ENCODE measurements at regions not wholly inside any gene's neighbourhood (a gene's known extent, or its start where the extent isn't known, plus 50 kb on each side); places are given as distances from the start of the nearest gene placed in this dataset.
A peak's percentile ranks its signal among the peaks of the same experiment; 100 is the strongest.

- peaks cover 10% of the 10 kb centered on the region for H3K4me1 Mint-ChIP-seq (ENCODE audit: low read depth)
- ATAC-seq (no peak), DNase-seq (no peak)
- no peak overlapping the region for H3K27ac Mint-ChIP-seq
- no peak overlapping the region for H3K4me3 Mint-ChIP-seq
- ChIA-PET POLR2A (no interaction called here), CTCF (no interaction called here)
- H3K27me3 Mint-ChIP-seq (ENCODE audit: low read depth) = peaks cover 7% of the 10 kb centered on the region
- peaks cover 8% of the 10 kb centered on the region for H3K9me3 Mint-ChIP-seq (ENCODE audit: insufficient read depth)
- H3K36me3 Mint-ChIP-seq (ENCODE audit: low read depth) = no peaks in the 10 kb centered on the region
Measured at GRCh38 chr1:11355559-11356475, 82.8 kb downstream of the UBIAD1 start.

GRCh38 chr1:11357276-11357675, 84.3 kb downstream of the UBIAD1 start:
- ChIA-PET CTCF (no interaction called here), POLR2A (no interaction called here)
- Mint-ChIP-seq H3K9me3 (ENCODE audit: insufficient read depth) (no peaks in the 10 kb centered on the region), H3K27ac (no peak overlapping the region), H3K4me1 (ENCODE audit: low read depth) (peaks cover 10% of the 10 kb centered on the region), H3K36me3 (ENCODE audit: low read depth) (no peaks in the 10 kb centered on the region), H3K4me3 (no peak overlapping the region), H3K27me3 (ENCODE audit: low read depth) (peaks cover 7% of the 10 kb centered on the region)
- ATAC-seq (no peak), DNase-seq (no peak)

- Mint-ChIP-seq H3K4me1 (ENCODE audit: low read depth) (no peaks in the 10 kb centered on the region), H3K27me3 (ENCODE audit: low read depth) (peaks cover 7% of the 10 kb centered on the region), H3K9me3 (ENCODE audit: insufficient read depth) (no peaks in the 10 kb centered on the region), H3K36me3 (ENCODE audit: low read depth) (no peaks in the 10 kb centered on the region), H3K27ac (no peak overlapping the region), H3K4me3 (no peak overlapping the region)
- no peak for DNase-seq
- CTCF ChIA-PET = no interaction called here
- POLR2A ChIA-PET = no interaction called here
- no peak for ATAC-seq
Measured at GRCh38 chr1:11358984-11359383, 86.0 kb downstream of the UBIAD1 start.

- Mint-ChIP-seq H3K4me3 (no peak overlapping the region), H3K9me3 (ENCODE audit: insufficient read depth) (no peaks in the 10 kb centered on the region), H3K27ac (no peak overlapping the region), H3K27me3 (ENCODE audit: low read depth) (no peaks in the 10 kb centered on the region), H3K36me3 (ENCODE audit: low read depth) (no peaks in the 10 kb centered on the region), H3K4me1 (ENCODE audit: low read depth) (no peaks in the 10 kb centered on the region)
- ChIA-PET CTCF (no interaction called here), POLR2A (no interaction called here)
- ATAC-seq = no peak
- DNase-seq = no peak
Measured at GRCh38 chr1:11362547-11363021, 89.6 kb downstream of the UBIAD1 start.

GRCh38 chr1:11364170-11364569, 91.2 kb downstream of the UBIAD1 start:
- DNase-seq (peak; percentile 33), ATAC-seq (no peak)
- H3K36me3 Mint-ChIP-seq (ENCODE audit: low read depth) = no peaks in the 10 kb centered on the region
- ChIA-PET POLR2A (interaction anchor here (0.6 kb wide), 1 partner anchor 131 kb away, joined by 3 read pairs; no protein-coding TSS in a partner anchor), CTCF (interaction anchor here (0.5 to 1.8 kb wide), 25 partner anchors 8 to 897 kb away, joined by 3 to 14 read pairs (median 3); partner anchors contain the start of gene MTOR)
- no peaks in the 10 kb centered on the region for H3K9me3 Mint-ChIP-seq (ENCODE audit: insufficient read depth)
- H3K4me3 Mint-ChIP-seq = no peak overlapping the region
- H3K27me3 Mint-ChIP-seq (ENCODE audit: low read depth) = no peaks in the 10 kb centered on the region
- H3K27ac Mint-ChIP-seq = no peak overlapping the region
- no peaks in the 10 kb centered on the region for H3K4me1 Mint-ChIP-seq (ENCODE audit: low read depth)

- no peaks in the 10 kb centered on the region for H3K9me3 Mint-ChIP-seq (ENCODE audit: insufficient read depth)
- ChIA-PET CTCF (no interaction called here), POLR2A (no interaction called here)
- ATAC-seq (no peak), DNase-seq (no peak)
- no peak overlapping the region for H3K4me3 Mint-ChIP-seq
- no peak overlapping the region for H3K27ac Mint-ChIP-seq
- no peaks in the 10 kb centered on the region for H3K4me1 Mint-ChIP-seq (ENCODE audit: low read depth)
- no peaks in the 10 kb centered on the region for H3K36me3 Mint-ChIP-seq (ENCODE audit: low read depth)
- peaks cover 5% of the 10 kb centered on the region for H3K27me3 Mint-ChIP-seq (ENCODE audit: low read depth)
Measured at GRCh38 chr1:11365744-11366387, 92.9 kb downstream of the UBIAD1 start.

DNA sequence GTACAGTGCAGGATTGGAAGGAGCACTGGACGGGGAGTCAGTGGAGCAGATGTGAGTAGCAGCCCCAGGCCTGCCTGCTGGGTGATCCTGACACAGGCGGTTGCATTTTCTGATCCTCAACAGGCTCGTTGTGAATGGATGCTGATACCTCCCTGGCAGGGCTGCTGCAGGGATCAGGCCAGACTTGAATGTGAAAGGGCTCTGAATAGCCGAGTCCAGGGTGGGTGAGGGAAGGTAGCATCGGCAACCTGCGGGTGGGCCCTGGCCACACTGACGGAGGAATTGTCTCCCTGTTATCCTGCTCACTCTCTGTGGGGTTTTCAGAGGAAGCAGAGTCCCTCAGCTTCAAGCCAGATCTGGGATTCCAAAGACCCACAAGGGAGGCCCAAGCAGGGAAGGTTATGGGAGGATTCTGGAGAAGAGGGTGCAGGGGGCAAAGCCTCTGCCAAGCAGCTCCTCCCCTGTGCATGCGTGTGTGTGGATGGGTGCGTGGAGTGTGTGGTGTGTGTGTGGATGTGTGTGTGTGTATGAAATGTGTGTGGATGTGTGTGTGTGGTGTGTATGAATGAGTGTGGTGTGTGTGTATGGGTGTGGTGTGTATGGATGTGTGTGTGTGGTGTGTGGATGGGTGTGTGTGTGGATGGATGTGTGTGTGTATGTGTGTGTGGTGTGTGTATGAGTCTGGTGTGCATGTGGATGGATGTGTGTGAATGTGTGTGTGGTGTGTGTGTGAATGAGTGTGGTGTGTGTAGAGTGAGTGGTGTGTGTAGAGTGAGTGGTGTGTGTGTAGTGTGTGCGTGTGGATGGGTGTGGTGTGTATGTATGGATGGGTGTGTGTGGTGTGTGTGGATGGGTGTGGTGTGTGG, 100.3 kb downstream of the UBIAD1 start:
- Mint-ChIP-seq H3K36me3 (ENCODE audit: low read depth) (no peaks in the 10 kb centered on the region), H3K4me3 (no peak overlapping the region), H3K27me3 (ENCODE audit: low read depth) (peaks cover 10% of the 10 kb centered on the region), H3K27ac (peak overlapping the region; percentile 59), H3K4me1 (ENCODE audit: low read depth) (peaks cover 10% of the 10 kb centered on the region), H3K9me3 (ENCODE audit: insufficient read depth) (no peaks in the 10 kb centered on the region)
- ChIA-PET POLR2A (no interaction called here), CTCF (no interaction called here)
- ATAC-seq (no peak), DNase-seq (no peak)

GRCh38 chr1:11373895-11374747, 101.1 kb downstream of the UBIAD1 start:
- POLR2A ChIA-PET = no interaction called here
- DNase-seq = peak; percentile 37
- peak overlapping the region; percentile 59 for H3K27ac Mint-ChIP-seq
- CTCF ChIA-PET = no interaction called here
- ATAC-seq = peak; percentile 55
- no peaks in the 10 kb centered on the region for H3K36me3 Mint-ChIP-seq (ENCODE audit: low read depth)
- no peak overlapping the region for H3K4me3 Mint-ChIP-seq
- H3K4me1 Mint-ChIP-seq (ENCODE audit: low read depth) = peaks cover 10% of the 10 kb centered on the region
- peaks cover 10% of the 10 kb centered on the region for H3K27me3 Mint-ChIP-seq (ENCODE audit: low read depth)
- H3K9me3 Mint-ChIP-seq (ENCODE audit: insufficient read depth) = no peaks in the 10 kb centered on the region

DNA sequence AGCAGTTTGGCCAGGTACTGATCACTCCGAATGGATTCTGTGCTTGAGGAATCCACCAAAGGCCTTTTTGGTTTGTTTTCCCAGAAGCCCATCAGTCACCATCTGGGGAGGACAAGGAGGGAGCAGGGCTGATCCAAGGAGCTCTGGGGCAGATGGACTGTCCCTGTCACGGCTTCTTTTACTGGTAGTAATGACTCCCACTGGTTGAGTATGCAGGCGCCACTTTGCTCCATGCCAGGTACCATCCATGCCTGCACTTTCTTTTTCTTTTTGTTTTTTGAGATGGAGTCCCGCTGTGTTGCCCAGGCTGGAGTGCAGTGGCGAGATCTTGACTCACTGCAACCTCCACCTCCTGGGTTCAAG, 101.7 kb downstream of the UBIAD1 start:
- no peaks in the 10 kb centered on the region for H3K36me3 Mint-ChIP-seq (ENCODE audit: low read depth)
- no peak for DNase-seq
- H3K9me3 Mint-ChIP-seq (ENCODE audit: insufficient read depth) = no peaks in the 10 kb centered on the region
- ChIA-PET POLR2A (no interaction called here), CTCF (no interaction called here)
- H3K4me3 Mint-ChIP-seq = no peak overlapping the region
- H3K27ac Mint-ChIP-seq = no peak overlapping the region
- H3K27me3 Mint-ChIP-seq (ENCODE audit: low read depth) = peaks cover 13% of the 10 kb centered on the region
- H3K4me1 Mint-ChIP-seq (ENCODE audit: low read depth) = peaks cover 10% of the 10 kb centered on the region
- ATAC-seq = peak; percentile 30

- Mint-ChIP-seq H3K27me3 (ENCODE audit: low read depth) (peaks cover 9% of the 10 kb centered on the region), H3K27ac (no peak overlapping the region), H3K4me1 (ENCODE audit: low read depth) (peaks cover 12% of the 10 kb centered on the region), H3K4me3 (no peak overlapping the region), H3K9me3 (ENCODE audit: insufficient read depth) (no peaks in the 10 kb centered on the region), H3K36me3 (ENCODE audit: low read depth) (peaks cover 2% of the 10 kb centered on the region)
- no peak for ATAC-seq
- no peak for DNase-seq
- ChIA-PET POLR2A (no interaction called here), CTCF (interaction anchor here (0.9 kb wide), 2 partner anchors 13 to 372 kb away, joined by 3 read pairs; no protein-coding TSS in a partner anchor)
Measured at GRCh38 chr1:11377001-11377583, 101.9 kb upstream of the DISP3 start.

DNA sequence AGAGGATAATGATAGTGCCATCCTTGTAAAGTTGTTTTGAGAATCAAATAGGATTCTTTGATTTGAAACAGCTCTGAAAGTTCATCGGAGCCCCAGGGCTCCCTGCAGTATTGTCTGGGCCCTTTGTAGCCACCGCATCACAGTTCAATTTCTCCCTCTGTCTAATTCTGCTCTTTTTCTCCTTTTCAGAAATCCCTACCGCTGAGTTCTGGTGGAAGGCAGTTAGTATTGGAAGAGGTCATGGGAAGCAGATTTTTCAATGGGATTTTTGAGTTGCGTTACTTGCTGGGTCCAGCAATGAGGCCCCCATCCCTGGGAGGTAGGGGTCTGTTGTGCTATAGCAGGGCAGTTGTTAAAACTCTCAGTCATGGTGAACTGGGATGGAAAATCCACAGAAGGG, 101.0 kb upstream of the DISP3 start:
- ATAC-seq (no peak), DNase-seq (no peak)
- Mint-ChIP-seq H3K4me1 (ENCODE audit: low read depth) (peaks cover 17% of the 10 kb centered on the region), H3K27ac (no peak overlapping the region), H3K27me3 (ENCODE audit: low read depth) (peaks cover 10% of the 10 kb centered on the region), H3K4me3 (no peak overlapping the region), H3K36me3 (ENCODE audit: low read depth) (peaks cover 6% of the 10 kb centered on the region), H3K9me3 (ENCODE audit: insufficient read depth) (no peaks in the 10 kb centered on the region)
- ChIA-PET CTCF (interaction anchor here (0.9 kb wide), 2 partner anchors 14 to 371 kb away, joined by 3 read pairs; no protein-coding TSS in a partner anchor), POLR2A (no interaction called here)

Data from activated CD8-positive, alpha-beta T cell treated with anti-CD3 and anti-CD28 coated beads, Interleukin-2, amount 10 ng/mL, durations not matched to agents 7 days and 5 days (primary cell).